Thyroid gland (tissue), 4 donors: ENCODE measurements at regions not wholly inside any gene's neighbourhood (a gene's known extent, or its start where the extent isn't known, plus 50 kb on each side); places are given as distances from the start of the nearest gene placed in this dataset.

Source experiments
- CTCF ChIP-seq, 6 experiments: fragments of 200-600 bp in 3 of 6; fragments of 450-650 bp in 3 of 6; sonication (generic) in 3 of 6; IDR thresholded peaks; one replicate each; pipeline ENCODE4 v1.5.1; 2016 to 2019; ENCODE audit warnings: antibody characterized with exemption in 6 of 6, mild to moderate bottlenecking in 2 of 6, inconsistent platforms in 1 of 6, moderate library complexity in 1 of 6
- POLR2A ChIP-seq, 2 donors: fragments of 450-650 bp; IDR thresholded peaks; one replicate each; pipeline ENCODE4 v1.6.1; 2017; ENCODE audit warnings: antibody characterized with exemption in 2 of 2, mild to moderate bottlenecking in 2 of 2, moderate library complexity in 1 of 2

DNA sequence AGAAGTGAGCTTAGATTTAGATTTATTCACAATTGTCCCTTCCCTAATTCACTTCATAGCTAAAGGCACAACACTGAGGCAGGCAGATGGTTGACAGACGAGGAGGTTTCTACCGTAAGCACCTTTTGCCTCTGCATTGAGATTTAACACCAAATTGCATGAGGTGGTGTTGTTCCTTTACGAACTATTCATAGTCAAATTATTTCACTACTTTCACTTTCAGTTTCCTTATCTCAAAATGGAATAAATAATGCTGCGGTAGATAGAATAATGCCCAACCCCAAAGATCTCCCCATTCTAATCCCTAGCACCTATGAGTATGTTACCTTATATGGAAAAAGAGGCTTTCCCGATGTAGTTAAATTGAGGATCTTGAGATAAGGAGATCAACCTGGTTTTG, 58.9 kb upstream of the LINC00305 start:
- no peak for TF ChIP-seq CTCF (IDR thresholded peaks at IDR 0.05)
- TF ChIP-seq POLR2A (IDR thresholded peaks at IDR 0.05) = no peak
